ENCODE measurements at regions not wholly inside any gene's neighbourhood (a gene's known extent, or its start where the extent isn't known, plus 50 kb on each side); places are given as distances from the start of the nearest gene placed in this dataset.

GRCh38 chr5:71862087-71862486 lies 143.0 kb downstream of the CARTPT start:
- no peaks in the 10 kb centered on the region for H3K36me3 ChIP-seq (ENCODE audit: control insufficient read depth in 2 of 3, insufficient read depth in 3 of 3, low read length in 3 of 3)
- Mint-ChIP-seq H3K36me3 (peaks cover 0 to 14% (median 0%) of the 10 kb centered on the region in 5 donors), H3K4me3 (no peak overlapping the region), H3K9me3 (peaks cover 0 to 15% (median 6%) of the 10 kb centered on the region in 11 donors), H3K27ac (no peak overlapping the region), H3K4me1 (no peaks in the 10 kb centered on the region), H3K27me3 (peaks cover 9 to 38% (median 33%) of the 10 kb centered on the region in 5 donors)
- CTCF ChIA-PET, result no interaction called here
- H3K4me3 ChIP-seq (ENCODE audit: low read length), result no peak overlapping the region
- no peak overlapping the region for H3K27ac ChIP-seq (ENCODE audit: low read depth, low read length)
- no peaks in the 10 kb centered on the region for H3K4me1 ChIP-seq (ENCODE audit: control insufficient read depth in 2 of 2, insufficient read depth in 2 of 2, low read length in 2 of 2)
- ATAC-seq (no peak), DNase-seq (no peak)
- H3K27me3 ChIP-seq (ENCODE audit: control insufficient read depth in 2 of 2, insufficient read depth in 2 of 2, low read length in 2 of 2), result no peaks in the 10 kb centered on the region
- POLR2A ChIA-PET, result no interaction called here
- intact Hi-C loops (cut with micrococcal nuclease), result no loop called here
- H3K9me3 ChIP-seq (ENCODE audit: control insufficient read depth in 2 of 3, low read length in 3 of 3), result no peaks in the 10 kb centered on the region

- Histone ChIP-seq H3K9me3 (ENCODE audit: control insufficient read depth in 2 of 3, low read length in 3 of 3) (no peaks in the 10 kb centered on the region), H3K4me3 (ENCODE audit: low read length) (no peak overlapping the region), H3K27ac (ENCODE audit: low read depth, low read length) (no peak overlapping the region), H3K27me3 (ENCODE audit: control insufficient read depth in 2 of 2, insufficient read depth in 2 of 2, low read length in 2 of 2) (no peaks in the 10 kb centered on the region), H3K4me1 (ENCODE audit: control insufficient read depth in 2 of 2, insufficient read depth in 2 of 2, low read length in 2 of 2) (no peaks in the 10 kb centered on the region), H3K36me3 (ENCODE audit: control insufficient read depth in 2 of 3, insufficient read depth in 3 of 3, low read length in 3 of 3) (no peaks in the 10 kb centered on the region)
- peaks cover 0 to 14% (median 0%) of the 10 kb centered on the region in 5 donors for H3K36me3 Mint-ChIP-seq
- no peak overlapping the region for H3K27ac Mint-ChIP-seq
- no peak overlapping the region for H3K4me3 Mint-ChIP-seq
- ChIA-PET CTCF (no interaction called here), POLR2A (no interaction called here)
- ATAC-seq (no peak), DNase-seq (no peak)
- intact Hi-C loops (cut with micrococcal nuclease), result no loop called here
- peaks cover 0 to 11% (median 6%) of the 10 kb centered on the region in 11 donors for H3K9me3 Mint-ChIP-seq
- peaks cover 9 to 38% (median 33%) of the 10 kb centered on the region in 5 donors for H3K27me3 Mint-ChIP-seq
- H3K4me1 Mint-ChIP-seq, result no peaks in the 10 kb centered on the region
Measured at GRCh38 chr5:71862507-71863060, 143.5 kb downstream of the CARTPT start.

GRCh38 chr5:71864730-71865601 lies 145.9 kb downstream of the CARTPT start:
- Histone ChIP-seq H3K27ac (ENCODE audit: low read depth, low read length) (no peak overlapping the region), H3K27me3 (ENCODE audit: control insufficient read depth in 2 of 2, insufficient read depth in 2 of 2, low read length in 2 of 2) (no peaks in the 10 kb centered on the region), H3K9me3 (ENCODE audit: control insufficient read depth in 2 of 3, low read length in 3 of 3) (no peaks in the 10 kb centered on the region), H3K4me3 (ENCODE audit: low read length) (no peak overlapping the region), H3K4me1 (ENCODE audit: control insufficient read depth in 2 of 2, insufficient read depth in 2 of 2, low read length in 2 of 2) (no peaks in the 10 kb centered on the region), H3K36me3 (ENCODE audit: control insufficient read depth in 2 of 3, insufficient read depth in 3 of 3, low read length in 3 of 3) (no peaks in the 10 kb centered on the region)
- peaks cover 0 to 4% (median 0%) of the 10 kb centered on the region in 11 donors for H3K9me3 Mint-ChIP-seq
- no peak for DNase-seq
- peaks cover 6 to 45% (median 39%) of the 10 kb centered on the region in 5 donors for H3K27me3 Mint-ChIP-seq
- intact Hi-C loops (cut with micrococcal nuclease), result no loop called here
- H3K36me3 Mint-ChIP-seq, result peaks cover 0 to 9% (median 0%) of the 10 kb centered on the region in 5 donors
- no peak overlapping the region for H3K4me3 Mint-ChIP-seq
- ChIA-PET CTCF (no interaction called here), POLR2A (no interaction called here)
- no peak overlapping the region for H3K27ac Mint-ChIP-seq
- no peaks in the 10 kb centered on the region for H3K4me1 Mint-ChIP-seq
- ATAC-seq, result no peak

GRCh38 chr5:71865665-71866320 lies 146.7 kb downstream of the CARTPT start:
- H3K36me3 ChIP-seq (ENCODE audit: control insufficient read depth in 2 of 3, insufficient read depth in 3 of 3, low read length in 3 of 3), result no peaks in the 10 kb centered on the region
- H3K9me3 ChIP-seq (ENCODE audit: control insufficient read depth in 2 of 3, low read length in 3 of 3), result no peaks in the 10 kb centered on the region
- ChIA-PET POLR2A (no interaction called here), CTCF (no interaction called here)
- no peak overlapping the region for H3K4me3 Mint-ChIP-seq
- no peaks in the 10 kb centered on the region for H3K27me3 ChIP-seq (ENCODE audit: control insufficient read depth in 2 of 2, insufficient read depth in 2 of 2, low read length in 2 of 2)
- H3K4me1 ChIP-seq (ENCODE audit: control insufficient read depth in 2 of 2, insufficient read depth in 2 of 2, low read length in 2 of 2), result no peaks in the 10 kb centered on the region
- no peaks in the 10 kb centered on the region for H3K4me1 Mint-ChIP-seq
- ATAC-seq (no peak), DNase-seq (no peak)
- no peak overlapping the region for H3K27ac Mint-ChIP-seq
- intact Hi-C loops (cut with micrococcal nuclease), result no loop called here
- peaks cover 6 to 44% (median 39%) of the 10 kb centered on the region in 5 donors for H3K27me3 Mint-ChIP-seq
- peaks cover 0 to 7% (median 0%) of the 10 kb centered on the region in 11 donors for H3K9me3 Mint-ChIP-seq
- H3K27ac ChIP-seq (ENCODE audit: low read depth, low read length), result no peak overlapping the region
- H3K36me3 Mint-ChIP-seq, result peaks cover 0 to 9% (median 0%) of the 10 kb centered on the region in 5 donors
- H3K4me3 ChIP-seq (ENCODE audit: low read length), result no peak overlapping the region

GRCh38 chr5:71872311-71872864 lies 153.3 kb downstream of the CARTPT start:
- Histone ChIP-seq H3K27me3 (ENCODE audit: control insufficient read depth in 2 of 2, insufficient read depth in 2 of 2, low read length in 2 of 2) (no peaks in the 10 kb centered on the region), H3K4me3 (ENCODE audit: low read length) (no peak overlapping the region), H3K36me3 (ENCODE audit: control insufficient read depth in 2 of 3, insufficient read depth in 3 of 3, low read length in 3 of 3) (no peaks in the 10 kb centered on the region), H3K27ac (ENCODE audit: low read depth, low read length) (no peak overlapping the region), H3K9me3 (ENCODE audit: control insufficient read depth in 2 of 3, low read length in 3 of 3) (no peaks in the 10 kb centered on the region), H3K4me1 (ENCODE audit: control insufficient read depth in 2 of 2, insufficient read depth in 2 of 2, low read length in 2 of 2) (no peaks in the 10 kb centered on the region)
- Mint-ChIP-seq H3K27ac (no peak overlapping the region), H3K4me1 (no peaks in the 10 kb centered on the region), H3K36me3 (no peaks in the 10 kb centered on the region), H3K9me3 (peaks cover 0 to 7% (median 0%) of the 10 kb centered on the region in 11 donors), H3K4me3 (no peak overlapping the region), H3K27me3 (peaks cover 6 to 17% (median 11%) of the 10 kb centered on the region in 5 donors)
- DNase-seq, result no peak
- CTCF ChIA-PET, result no interaction called here
- no peak for ATAC-seq
- intact Hi-C loops (cut with micrococcal nuclease), result no loop called here
- POLR2A ChIA-PET, result no interaction called here

- no peaks in the 10 kb centered on the region for H3K9me3 ChIP-seq (ENCODE audit: control insufficient read depth in 2 of 3, low read length in 3 of 3)
- ChIA-PET POLR2A (no interaction called here), CTCF (no interaction called here)
- H3K4me3 Mint-ChIP-seq, result no peak overlapping the region
- peaks cover 0 to 7% (median 0%) of the 10 kb centered on the region in 11 donors for H3K9me3 Mint-ChIP-seq
- H3K4me1 Mint-ChIP-seq, result no peaks in the 10 kb centered on the region
- H3K36me3 ChIP-seq (ENCODE audit: control insufficient read depth in 2 of 3, insufficient read depth in 3 of 3, low read length in 3 of 3), result no peaks in the 10 kb centered on the region
- intact Hi-C loops (cut with micrococcal nuclease), result no loop called here
- DNase-seq, result no peak
- ATAC-seq, result no peak
- H3K27ac ChIP-seq (ENCODE audit: low read depth, low read length), result no peak overlapping the region
- H3K27me3 ChIP-seq (ENCODE audit: control insufficient read depth in 2 of 2, insufficient read depth in 2 of 2, low read length in 2 of 2), result no peaks in the 10 kb centered on the region
- H3K4me1 ChIP-seq (ENCODE audit: control insufficient read depth in 2 of 2, insufficient read depth in 2 of 2, low read length in 2 of 2), result no peaks in the 10 kb centered on the region
- H3K4me3 ChIP-seq (ENCODE audit: low read length), result no peak overlapping the region
- H3K27ac Mint-ChIP-seq, result no peak overlapping the region
- H3K36me3 Mint-ChIP-seq, result no peaks in the 10 kb centered on the region
- H3K27me3 Mint-ChIP-seq, result peaks cover 6 to 23% (median 10%) of the 10 kb centered on the region in 5 donors
Measured at GRCh38 chr5:71873191-71873591, 154.1 kb downstream of the CARTPT start.

Measured in naive thymus-derived CD4-positive, alpha-beta T cell (primary cell).